Hematopoietic multipotent progenitor cell treated with erythropoietin and hydrocortisone succinate and interleukin-3 and kit ligand, for 17 days (in vitro differentiated cells): ENCODE measurements at regions not wholly inside any gene's neighbourhood (a gene's known extent, or its start where the extent isn't known, plus 50 kb on each side); places are given as distances from the start of the nearest gene placed in this dataset.

Source experiments
- DNase-seq: peaks from one replicate; pipeline ENCODE4 v3.0.0-alpha.2; 2015; ENCODE audit warnings: low spot score

DNA sequence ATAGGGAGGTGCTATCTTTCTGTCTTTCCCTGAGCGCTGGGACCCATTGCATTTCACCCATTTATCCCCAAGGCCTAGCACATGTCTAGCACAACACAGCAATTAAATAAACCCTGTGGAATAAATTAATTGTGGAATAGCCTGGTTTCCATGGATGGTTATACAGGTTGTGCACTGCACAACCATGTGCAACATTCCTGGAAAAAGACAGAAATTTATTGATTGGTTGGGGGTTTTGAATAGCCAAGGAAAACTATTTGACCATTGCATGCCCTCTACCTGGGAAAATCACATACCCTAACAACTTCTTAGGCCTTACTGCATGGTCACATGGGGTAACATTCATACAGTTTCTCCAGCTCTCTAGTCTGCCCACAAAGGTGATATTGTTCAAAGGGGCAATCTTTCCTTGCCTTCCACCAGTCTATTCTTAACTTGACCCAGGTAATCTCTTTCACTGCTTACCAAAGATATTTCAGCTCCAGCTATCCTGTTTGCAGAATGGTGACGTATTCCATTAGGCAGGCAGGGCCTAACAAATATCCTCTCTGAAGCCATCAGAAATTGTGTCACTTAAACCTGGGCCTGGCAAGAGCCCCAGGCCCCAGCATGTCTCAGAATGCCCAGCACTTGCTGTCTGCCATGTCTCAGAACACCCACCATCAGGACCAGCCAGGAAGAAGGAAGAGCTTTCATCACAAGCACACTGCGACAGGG is 157.9 kb upstream of the RAB4A start:
- no peak for DNase-seq

DNA sequence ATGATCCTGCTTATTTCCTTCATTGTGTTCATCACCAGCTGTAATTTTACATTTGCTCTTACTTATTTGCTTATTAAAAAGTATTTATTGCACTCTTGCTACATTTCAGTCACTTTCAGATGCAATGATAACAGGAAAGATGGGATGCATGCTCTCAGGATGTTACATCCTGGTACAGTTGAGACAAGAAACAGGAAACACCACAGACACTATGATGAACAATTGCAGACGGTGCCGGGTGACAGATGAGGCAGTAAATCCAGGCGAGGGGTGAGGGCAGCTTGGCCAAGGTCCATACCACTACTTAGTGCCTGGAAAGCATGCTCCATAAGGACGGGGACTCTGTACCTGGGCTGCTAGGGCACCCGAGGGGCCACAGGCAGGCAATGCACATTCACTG is 156.6 kb upstream of the RAB4A start:
- no peak for DNase-seq

DNA sequence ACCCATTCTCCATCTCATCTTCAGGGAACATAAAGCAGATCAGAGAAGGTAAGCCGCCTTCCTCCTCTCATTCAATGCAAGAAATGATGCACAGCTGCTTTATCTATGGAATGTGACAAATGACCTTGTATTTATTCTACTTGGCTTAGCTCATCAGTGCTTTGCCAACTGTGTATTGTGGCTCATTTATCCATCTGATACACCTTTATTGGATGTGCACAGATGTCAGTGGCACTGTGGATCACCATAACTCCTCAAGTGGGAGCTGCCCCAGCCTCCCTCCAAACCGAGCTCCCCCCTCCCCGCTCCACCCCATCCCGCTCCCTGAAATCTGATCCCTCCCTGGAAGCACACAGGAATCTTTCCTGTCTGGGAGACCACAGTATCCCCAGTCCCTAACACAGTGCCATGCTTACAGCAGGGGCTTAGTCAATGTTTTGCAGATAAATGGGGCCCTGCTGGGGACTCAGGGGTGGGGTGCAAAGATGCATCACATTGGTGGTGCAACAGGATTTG is 156.0 kb upstream of the RAB4A start:
- DNase-seq: no peak

DNA sequence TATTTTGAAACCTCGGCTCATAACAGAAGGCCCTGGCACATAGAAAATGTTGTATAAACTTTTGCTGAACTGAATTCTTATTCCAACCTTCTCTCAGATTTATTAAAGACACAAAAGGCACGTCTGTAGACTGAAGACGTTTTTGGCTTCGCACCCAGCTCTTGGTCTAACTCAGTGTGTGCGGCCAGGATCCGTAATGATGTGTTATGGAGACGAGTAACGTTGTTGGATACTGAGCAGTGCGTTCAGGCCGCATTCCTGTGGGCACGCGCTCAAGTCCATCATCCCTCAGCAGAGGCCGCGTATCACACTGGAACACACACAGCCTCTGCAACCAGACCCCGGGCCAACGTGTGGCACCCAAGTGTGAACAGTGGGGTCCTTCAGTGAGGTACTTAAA is 154.8 kb upstream of the RAB4A start:
- no peak for DNase-seq

DNA sequence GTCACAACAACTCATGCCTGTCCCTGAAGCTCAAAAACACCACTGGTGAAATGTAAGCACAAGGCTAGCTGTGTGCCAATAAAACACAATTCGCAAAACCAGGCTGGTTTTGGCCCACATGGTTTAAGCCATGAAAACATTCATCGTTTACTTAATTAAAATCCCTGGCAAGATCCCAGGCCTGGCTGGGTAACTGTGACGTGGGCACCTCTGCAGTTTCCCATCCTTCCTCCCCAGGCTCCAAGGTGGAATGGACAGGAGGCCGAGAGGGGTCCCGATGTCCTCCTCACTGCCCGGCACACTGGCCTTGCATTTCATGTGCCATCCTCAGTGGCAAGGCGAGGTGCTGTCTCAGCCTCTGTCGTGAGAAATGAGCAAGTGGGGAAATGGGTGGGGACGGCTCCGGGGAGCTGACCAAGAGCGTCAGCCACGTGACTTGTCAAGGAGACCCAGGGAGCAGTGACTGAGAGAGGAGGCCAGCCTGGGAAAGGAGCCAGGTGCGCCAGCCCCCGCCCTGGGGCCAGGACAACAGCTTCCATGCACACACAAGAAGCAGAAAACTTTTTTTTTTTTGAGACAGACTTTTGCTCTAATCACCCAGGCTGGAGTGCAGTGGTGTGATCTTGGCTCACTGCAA is 153.1 kb upstream of the RAB4A start:
- no peak for DNase-seq

DNA sequence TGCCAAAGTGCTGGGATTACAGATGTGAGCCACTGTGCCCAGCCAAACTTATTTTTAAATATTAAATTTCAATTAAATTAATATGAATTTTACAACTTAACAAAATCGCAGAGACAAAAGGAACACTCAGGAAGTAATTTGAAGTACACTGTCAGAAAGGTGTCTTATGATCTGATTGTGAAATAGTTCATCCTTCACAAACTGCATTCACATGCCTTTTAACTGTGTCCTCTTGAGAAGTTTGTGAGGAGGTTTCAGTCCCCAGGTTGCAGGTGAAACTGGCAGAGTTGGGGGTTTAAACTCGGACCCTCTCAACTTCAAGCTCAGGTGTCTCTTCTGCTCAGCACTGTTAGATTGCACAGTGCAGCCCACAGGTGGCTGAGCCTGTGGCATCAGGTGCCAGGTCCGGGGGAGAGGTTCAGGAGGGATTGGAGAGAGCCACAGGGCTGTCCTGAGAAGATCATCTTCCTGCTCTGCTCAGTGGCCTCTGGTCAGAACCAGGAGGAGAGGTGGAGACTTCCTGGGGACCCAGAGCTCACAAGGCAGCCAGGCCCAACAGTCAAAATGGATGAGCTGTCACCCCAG is 152.3 kb upstream of the RAB4A start:
- DNase-seq: no peak

DNA sequence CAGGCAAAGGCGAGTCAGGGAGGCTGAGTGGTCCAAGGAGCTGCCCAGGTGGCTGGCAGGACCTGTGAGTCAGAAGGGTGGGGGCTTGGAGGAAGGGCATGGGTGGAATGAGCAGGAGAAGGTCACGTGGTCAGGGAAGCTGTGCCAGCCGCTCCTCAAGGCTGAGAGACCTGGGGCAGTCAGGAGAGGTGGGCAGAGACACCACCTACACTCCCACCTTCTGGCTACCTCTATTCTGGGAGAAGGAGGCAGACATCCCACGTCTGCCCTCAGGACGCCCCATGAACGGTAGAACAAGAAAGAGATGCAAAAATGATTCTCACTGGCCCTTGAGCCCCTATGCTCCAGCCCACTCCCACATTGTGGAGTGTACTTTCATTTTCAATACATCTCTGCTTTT is 151.8 kb upstream of the RAB4A start:
- no peak for DNase-seq

DNA sequence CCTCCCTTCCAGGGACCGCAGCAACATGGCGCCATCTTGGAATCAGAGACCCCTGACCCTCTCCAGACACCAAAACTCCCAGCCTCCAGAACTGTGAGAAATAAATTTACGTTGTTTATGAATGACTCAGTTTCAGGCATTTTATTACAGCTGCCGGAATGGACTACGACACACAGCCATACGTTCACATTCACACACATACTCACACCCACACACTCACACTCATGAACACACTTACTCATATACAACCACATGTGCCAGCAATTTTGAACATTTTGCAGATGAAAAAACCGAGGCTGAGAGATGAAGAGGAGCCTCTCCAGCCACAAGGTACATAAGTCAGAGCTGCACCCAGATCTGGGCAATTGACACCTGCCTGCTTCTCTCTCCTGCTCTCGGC is 151.0 kb upstream of the RAB4A start:
- DNase-seq: no peak

DNA sequence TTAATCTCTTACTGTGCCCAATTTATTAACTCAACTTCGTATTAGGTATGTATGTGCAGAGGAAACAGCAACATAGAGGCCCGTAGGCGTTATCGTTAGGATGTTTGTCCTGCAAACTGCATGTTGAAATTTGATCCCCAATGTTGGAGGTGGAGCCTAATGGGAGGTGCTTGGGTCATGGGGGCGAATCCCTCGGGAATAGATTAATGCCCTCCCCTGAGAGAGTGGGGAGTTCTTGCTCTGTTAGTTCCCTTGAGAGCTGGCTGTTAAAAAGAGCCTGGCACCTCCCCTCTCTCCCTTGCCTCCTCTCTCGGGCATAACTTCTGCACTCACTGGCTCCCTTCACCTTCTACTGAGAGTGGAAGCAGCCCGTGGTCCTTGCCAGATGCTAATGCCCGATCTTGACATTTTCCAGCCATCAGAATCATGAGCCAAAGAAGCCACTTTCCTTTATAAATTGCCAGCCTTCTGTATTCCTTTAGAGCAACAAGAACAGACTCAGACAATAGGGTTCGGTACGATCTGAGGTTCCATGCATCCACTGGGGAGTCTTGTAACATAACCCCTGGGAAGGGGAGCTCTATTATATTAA is 149.0 kb upstream of the RAB4A start:
- DNase-seq: no peak

DNA sequence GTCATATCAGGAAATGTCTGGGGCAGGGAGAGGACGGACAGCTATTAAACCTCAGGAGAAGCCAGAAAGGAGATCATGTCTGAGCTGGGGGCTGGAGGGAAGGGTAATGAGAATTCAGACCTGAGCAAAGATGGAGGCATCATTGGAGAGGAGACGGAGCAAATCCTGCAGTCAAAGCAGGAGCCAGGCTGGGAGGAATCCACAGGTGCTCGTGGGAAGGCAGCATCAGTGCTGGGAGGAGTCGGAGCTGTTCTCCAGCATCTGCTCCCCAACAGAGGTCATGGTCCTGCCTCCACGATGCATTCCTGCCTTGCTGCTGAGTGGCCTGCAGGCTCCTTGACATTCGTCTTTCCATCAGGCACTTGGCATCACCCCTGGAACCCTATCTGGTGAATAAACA is 148.3 kb upstream of the RAB4A start:
- no peak for DNase-seq

DNA sequence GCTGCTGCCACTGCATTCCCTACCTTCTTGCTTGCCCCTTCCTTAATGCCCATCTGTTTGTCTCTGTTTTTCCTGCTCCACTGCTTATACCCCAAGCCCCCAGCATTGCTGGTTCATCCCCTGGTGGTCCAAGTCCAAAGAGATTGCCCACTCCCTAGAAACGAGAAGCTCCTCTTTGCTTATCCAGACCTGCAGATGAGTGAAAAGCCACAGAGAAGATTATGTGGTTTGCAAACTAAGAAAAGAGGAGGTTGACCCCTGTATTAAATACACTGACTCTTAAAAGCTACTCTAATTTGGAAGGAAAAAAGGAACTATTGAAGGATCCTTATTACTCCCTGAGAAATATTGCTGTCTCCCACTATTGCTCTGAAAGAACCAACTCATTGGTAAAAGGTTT is 146.8 kb upstream of the RAB4A start:
- DNase-seq: no peak

DNA sequence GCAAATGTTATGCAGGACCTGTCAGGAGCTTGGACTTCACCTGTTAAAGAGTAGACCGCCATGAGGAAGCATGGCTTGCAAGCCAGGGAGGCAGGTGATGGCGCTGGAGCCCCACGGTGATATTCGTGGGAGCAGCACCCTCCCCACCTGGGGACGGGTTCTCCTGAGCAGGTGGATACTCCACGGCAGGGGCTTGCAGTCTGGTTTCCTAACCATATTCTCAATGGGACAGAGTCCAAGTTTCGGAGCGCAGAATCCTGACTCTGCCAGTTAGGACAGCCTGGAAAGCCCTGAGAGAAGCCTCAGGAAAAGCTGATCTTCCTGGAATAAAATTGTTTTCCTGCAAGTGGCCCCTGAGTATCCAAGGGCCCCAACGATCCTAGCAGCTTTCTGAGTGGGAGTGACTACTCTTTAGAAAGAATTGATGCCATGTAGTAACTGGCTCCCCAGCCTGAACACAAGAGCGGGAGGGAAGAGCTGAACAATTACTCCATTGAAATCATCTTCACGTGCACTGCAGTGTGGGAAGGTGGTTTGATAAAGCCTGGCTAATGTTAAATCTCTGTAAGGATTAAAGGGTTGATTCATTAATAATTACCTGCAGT is 146.3 kb upstream of the RAB4A start:
- DNase-seq: no peak

DNA sequence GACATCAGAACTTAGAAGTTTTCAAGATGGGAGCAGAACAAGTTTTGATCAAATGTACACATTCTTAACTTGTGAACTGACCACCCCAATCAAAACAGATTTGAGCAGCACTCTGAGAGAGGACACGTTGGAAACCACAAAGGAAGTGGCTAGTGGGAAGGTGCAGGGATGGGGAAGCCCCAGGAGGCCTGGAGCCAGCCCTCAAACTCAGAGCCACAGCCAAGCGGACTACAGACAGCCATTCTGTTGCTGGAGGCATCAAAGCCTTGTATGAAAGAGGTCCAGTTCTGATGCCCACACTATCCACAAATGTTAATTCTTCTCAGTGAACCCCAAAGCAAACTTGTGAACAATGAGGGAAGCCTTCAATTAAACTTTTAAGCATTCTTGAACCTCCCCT is 143.6 kb upstream of the RAB4A start:
- no peak for DNase-seq

DNA sequence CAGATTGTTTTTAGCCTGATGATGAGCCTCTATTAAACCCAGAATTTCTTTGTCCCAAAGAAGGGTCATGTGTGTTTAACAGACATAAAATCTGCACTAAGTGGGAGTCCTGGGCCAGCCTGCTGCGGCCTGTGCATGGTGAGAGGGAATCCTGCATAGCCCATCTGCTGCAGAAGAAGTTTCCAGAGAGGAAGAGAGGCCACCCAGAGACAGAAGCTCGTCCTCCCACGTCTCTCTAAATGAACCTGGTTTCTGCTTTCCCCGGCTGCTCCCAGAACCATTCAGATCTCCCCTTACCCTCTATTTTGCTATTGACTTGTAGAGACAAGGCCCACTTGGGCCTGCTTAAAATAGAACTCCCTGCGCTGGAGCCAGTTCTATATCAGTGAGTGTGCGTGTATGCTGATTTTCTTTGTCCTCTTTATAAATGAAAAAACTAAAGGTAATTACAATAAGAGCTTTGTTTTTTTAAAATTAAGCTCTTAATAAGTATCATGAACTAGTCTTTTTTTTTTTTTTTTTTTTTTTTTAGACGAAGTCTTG is 142.8 kb upstream of the RAB4A start:
- no peak for DNase-seq

DNA sequence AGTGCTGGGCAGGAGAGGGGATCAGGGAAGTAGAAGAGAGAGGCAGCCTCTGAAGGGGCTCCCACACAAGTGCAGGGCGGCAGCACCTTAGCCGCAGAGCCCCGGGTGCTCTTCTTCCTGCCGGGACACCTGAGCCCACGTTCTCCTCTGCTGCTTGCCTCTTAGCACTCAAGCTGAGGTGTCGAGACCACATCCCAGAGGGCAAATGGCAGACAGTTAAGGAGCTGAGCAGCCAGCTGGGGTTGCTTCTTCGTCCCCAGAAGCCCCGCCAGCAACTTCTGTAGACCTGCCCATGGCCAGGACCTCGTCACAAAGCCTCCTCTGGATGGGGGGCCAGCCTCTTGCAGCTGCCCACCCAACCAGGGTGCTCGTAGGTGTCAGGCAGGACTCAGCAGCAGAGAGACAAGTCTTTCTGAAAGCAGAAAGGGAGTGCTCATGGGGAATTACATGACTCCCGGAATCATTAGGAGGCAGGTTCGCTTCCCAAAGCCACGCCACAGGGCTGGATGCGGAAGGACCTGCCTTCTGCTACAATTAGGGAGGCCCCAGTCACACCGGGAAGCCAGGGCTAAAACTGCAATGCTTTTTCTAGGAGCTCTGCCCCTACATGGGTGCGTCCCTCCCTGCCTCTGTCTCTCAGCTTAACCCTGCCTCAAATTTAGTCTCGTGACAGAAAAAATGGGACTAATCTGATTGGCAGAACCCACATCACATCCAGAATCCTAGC is 141.4 kb upstream of the RAB4A start:
- DNase-seq: no peak

DNA sequence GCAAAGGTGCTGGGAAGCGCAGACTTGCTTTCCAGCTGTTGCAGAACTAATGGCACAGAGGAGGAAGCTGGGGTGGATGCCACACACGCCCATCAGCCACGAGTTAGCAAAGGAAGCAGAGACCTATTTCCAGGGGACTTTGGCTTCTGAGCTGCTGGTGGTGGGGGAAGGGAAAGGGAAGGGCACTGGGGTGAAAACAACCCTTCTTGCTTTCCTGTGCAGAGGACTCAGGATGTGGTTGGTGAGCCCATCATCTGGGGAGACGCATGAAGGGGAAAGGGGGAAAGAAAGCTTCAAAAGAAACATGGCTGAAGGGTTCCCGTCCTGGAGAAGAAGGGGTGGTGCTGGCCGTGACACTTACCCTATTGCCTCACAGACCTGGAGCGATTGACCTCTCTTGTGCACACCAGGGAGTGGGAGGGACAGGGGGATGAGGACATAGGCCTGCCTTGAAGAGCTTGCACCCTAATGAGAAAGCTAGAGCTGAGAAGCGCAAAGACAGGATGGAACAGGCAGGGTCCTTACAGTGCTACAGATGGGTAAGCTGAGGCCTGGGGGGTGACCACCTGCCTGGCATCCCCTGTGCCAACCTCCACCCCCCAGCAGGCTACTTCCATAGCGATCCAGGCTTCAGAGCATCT is 140.8 kb upstream of the RAB4A start:
- no peak for DNase-seq

DNA sequence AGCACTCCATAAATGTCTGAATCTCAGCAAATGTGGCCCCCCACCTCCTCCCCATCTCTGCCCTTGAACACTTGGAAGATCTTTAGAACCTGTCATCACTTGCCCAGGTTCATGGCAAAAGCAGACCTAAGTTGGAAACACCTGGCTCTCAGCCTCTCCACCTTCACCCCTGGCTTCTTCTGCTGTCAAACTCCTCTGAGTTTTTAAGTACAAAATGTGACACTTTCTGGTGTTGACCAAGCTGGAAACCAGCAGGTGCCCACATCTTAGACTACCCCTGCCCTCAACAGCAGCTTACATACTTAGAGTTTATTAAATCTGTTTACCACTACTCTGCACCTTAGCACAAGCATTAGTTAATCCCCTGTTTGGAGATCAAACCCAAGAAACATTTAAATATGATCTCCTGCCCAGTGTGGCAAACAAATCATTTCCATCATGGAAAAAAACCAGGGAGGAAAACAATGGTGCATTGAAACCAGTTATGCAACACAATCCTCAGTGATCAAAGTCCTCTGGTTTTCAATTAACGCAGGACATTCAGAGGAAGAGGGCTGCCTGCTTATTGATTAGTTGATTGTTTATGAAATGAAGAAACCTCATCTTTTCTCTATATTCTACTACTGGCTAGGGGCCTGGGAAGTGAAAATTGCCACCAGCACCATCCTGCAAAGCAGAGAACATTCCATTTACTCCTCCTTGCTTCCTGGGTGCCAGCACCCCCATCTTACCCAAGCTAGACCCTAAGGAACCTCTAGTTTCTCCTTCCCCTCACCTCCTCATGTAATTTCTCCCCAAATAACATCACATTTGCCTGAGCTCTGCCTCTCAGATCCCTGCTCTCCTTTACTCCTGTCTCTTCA is 139.4 kb upstream of the RAB4A start:
- no peak for DNase-seq

DNA sequence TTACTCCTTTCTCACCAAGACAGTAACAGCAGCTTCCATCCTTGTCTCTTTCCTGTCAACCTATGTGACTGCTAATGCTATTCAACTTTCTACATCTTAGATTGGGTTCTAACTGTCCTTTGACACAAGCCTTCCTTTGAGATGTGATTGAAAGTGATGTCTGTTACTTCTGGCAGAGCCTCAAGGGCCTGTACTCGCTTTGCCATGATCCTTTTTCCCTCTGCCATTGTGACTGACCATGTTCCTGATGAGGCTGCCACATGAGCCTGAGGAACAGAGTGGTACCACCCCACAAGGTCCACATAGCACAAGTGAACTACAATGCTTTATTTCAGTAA is 138.8 kb upstream of the RAB4A start:
- DNase-seq: no peak

DNA sequence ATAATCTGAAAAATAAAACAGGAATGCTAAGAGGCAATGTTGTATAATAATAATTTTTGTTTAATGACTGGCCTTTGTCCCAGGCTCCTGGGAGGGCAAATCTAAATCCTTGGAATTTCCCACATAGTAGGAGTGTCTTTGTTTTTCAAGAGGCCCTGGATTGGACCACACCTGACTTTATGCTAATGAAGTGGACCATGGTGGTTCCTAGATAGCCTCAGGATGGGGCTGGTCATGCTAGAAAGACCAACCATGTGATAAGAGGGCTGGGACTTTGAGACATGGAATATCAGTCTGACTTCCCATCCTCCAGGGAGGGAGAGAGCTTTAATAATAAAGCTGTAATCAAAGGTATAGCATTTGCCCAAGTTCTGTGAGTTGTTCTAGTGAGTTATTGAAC is 138.2 kb upstream of the RAB4A start:
- DNase-seq: no peak

DNA sequence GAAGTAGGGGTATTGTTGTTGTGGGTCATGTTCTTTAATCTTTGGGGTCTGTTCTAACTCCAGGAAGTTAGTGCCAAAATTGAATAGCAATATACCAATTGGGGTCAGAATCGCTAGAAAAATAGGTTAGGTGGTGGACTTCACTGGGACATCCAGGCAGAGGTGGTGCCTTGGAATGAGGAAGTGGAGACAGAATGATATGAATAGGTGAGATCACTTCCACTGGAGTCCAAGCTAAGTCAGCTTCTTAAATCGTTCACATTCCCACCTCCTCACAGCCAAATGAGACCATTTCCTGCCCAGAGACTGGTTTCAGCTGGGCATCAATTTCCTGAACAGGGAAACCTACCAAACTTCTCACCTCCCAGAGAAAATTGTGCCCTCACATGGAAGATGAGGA is 137.8 kb upstream of the RAB4A start:
- DNase-seq: no peak
